ENCODE measurements at regions not wholly inside any gene's neighbourhood (a gene's known extent, or its start where the extent isn't known, plus 50 kb on each side); places are given as distances from the start of the nearest gene placed in this dataset.

DNA sequence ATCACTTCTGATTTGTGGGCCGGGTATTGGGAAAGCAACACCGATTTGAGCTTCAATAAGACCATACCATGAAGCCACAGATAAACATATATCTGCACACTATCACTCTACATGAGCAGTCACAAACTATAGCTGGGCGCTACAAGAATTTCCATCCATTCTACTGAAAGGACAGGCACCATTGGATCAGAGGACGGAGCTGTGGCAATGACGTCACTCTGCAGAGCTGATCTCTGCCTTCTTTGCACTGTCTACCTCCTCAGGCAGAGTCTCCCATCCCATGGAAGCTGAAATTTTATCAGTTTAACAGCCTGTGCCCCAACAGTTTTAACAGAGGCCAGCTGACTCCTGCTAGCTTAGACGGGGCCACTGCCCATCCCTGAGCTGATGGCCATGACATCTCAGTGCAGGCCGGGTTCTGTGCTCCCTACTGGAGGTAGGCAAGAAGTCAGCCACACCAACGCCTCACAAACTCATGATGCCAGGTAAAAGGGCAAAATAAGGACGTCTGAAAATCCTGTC lies 389.6 kb upstream of the SALL3 start:
- intact Hi-C loops (cut with DNase I), result no loop called here
- 81 to 87% methylated on average over 9 of the region's 9 CpGs for WGBS, 2 donors

DNA sequence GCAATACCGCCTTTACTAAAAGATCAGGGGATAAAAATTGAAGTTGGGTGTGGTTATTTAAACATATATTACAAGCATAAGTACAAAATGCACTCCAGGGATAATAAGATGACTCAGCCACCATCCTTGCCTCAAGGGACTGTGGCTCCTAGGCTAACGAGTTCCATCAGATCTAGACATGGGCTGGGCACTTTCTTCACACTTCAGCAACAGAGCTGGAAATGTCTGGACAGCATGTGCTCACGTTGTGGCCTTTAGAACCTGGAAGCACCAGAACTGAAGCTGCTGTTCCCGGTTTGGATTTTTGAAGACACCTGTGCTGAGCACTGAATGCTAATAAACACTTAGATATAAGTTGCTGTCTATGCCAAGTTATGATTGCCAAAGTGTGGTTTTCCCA lies 384.2 kb upstream of the SALL3 start:
- H3K4me1 ChIP-seq, result no peaks in the 10 kb centered on the region
- H3K36me3 ChIP-seq, result no peaks in the 10 kb centered on the region
- no peaks in the 10 kb centered on the region for H3K27me3 ChIP-seq
- peaks cover 0 to 8% (median 2%) of the 10 kb centered on the region in 4 donors for H3K9me3 ChIP-seq
- DNase-seq, result no peak
- H3K27ac ChIP-seq, result no peak overlapping the region
- 70 to 85% methylated on average over 4 of the region's 4 CpGs for WGBS, 2 donors
- intact Hi-C loops (cut with DNase I), result no loop called here
- TF ChIP-seq EP300 (IDR thresholded peaks at IDR 0.05), result no peak
- no peak overlapping the region for H3K4me3 ChIP-seq

More for the DNA sequence above, 389.6 kb upstream of the SALL3 start:
- Histone ChIP-seq H3K4me3 (no peak overlapping the region), H3K27ac (no peak overlapping the region), H3K4me1 (no peaks in the 10 kb centered on the region), H3K36me3 (no peaks in the 10 kb centered on the region), H3K9me3 (peaks cover 0 to 8% (median 5%) of the 10 kb centered on the region in 4 donors), H3K27me3 (no peaks in the 10 kb centered on the region)
- TF ChIP-seq, protein P1, sequence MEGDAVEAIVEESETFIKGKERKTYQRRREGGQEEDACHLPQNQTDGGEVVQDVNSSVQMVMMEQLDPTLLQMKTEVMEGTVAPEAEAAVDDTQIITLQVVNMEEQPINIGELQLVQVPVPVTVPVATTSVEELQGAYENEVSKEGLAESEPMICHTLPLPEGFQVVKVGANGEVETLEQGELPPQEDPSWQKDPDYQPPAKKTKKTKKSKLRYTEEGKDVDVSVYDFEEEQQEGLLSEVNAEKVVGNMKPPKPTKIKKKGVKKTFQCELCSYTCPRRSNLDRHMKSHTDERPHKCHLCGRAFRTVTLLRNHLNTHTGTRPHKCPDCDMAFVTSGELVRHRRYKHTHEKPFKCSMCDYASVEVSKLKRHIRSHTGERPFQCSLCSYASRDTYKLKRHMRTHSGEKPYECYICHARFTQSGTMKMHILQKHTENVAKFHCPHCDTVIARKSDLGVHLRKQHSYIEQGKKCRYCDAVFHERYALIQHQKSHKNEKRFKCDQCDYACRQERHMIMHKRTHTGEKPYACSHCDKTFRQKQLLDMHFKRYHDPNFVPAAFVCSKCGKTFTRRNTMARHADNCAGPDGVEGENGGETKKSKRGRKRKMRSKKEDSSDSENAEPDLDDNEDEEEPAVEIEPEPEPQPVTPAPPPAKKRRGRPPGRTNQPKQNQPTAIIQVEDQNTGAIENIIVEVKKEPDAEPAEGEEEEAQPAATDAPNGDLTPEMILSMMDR (IDR thresholded peaks at IDR 0.05), result no peak
- TF ChIP-seq EP300 (IDR thresholded peaks at IDR 0.05), result no peak
- no peak for TF ChIP-seq POLR2AphosphoS5 (IDR thresholded peaks at IDR 0.05)
- no peak for DNase-seq

DNA sequence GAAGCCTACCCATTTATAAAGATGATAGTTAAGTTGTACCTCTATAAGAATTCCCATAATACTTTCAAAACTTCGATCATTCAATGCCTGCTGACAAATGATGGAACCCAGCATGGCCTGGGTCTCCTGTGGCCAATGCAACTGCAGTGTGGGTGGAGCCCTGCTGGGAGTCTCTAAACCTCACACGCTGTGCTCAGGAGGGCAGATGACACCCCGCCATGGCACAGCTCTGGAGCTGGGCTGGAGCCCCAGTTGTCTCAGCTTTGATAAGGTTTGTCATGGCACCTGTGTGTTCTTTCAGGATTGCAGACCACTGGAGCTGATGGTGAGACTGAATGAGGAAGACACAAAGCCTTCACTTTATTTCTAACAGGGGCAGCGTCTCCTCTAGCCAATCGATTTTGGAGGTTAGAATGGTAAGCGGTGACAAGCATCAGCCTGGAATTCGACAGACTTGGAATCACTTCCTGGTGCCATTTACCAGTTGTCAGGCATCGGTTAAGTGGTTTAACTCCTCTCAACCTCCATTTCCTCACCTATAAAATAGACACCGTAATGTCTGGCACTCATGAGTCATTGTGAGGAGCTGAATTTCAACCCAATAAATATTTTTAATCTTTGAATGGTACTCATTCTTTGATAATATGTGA lies 383.6 kb upstream of the SALL3 start:
- no peak overlapping the region for H3K4me3 ChIP-seq
- intact Hi-C loops (cut with DNase I), result no loop called here
- peaks cover 0 to 8% (median 2%) of the 10 kb centered on the region in 4 donors for H3K9me3 ChIP-seq
- H3K36me3 ChIP-seq, result no peaks in the 10 kb centered on the region
- H3K27ac ChIP-seq, result no peak overlapping the region
- H3K27me3 ChIP-seq, result no peaks in the 10 kb centered on the region
- WGBS, 2 donors, result 77 to 83% methylated on average over 9 of the region's 9 CpGs
- TF ChIP-seq EP300 (IDR thresholded peaks at IDR 0.05) (no peak), POLR2A (IDR thresholded peaks at IDR 0.05) (no peak), POLR2AphosphoS5 (IDR thresholded peaks at IDR 0.05) (no peak)
- TF ChIP-seq, protein P1 (IDR thresholded peaks at IDR 0.05), result no peak
- no peaks in the 10 kb centered on the region for H3K4me1 ChIP-seq
- DNase-seq, result no peak

DNA sequence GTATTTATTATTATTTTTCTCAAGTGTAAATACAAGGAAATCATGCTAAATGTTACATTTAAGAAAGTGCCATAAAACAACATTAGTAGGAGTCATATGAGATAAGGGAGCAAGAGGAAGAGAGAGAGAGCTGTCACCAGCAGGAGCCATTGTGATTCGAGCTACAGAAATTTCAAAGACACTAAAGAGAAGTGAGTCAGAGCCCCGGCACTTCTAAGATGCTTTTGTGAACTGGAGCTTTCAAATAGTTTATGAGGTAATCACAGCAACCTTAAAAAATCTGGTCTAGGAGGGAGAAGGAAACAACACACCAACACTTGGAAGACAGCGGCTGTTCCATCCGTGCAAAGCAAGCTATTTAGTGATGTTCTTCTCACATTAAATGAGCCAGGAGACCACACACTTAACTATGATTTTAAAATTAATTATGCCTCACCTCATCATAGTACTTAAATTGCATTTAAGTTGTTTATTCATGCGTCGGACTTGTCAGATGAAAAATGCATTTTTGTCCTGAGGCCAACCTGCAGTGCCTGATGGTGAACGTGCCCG lies 382.7 kb upstream of the SALL3 start:
- WGBS, 2 donors, result 60 to 65% methylated on average over 8 of the region's 8 CpGs
- TF ChIP-seq POLR2A (IDR thresholded peaks at IDR 0.05) (no peak), POLR2AphosphoS5 (IDR thresholded peaks at IDR 0.05) (no peak), EP300 (IDR thresholded peaks at IDR 0.05) (no peak)
- TF ChIP-seq, protein P1 (IDR thresholded peaks at IDR 0.05), result no peak
- intact Hi-C loops (cut with DNase I), result no loop called here
- no peak overlapping the region for H3K27ac ChIP-seq
- no peak for DNase-seq
- H3K4me1 ChIP-seq, result no peaks in the 10 kb centered on the region
- peaks cover 0 to 8% (median 1%) of the 10 kb centered on the region in 4 donors for H3K9me3 ChIP-seq
- no peak overlapping the region for H3K4me3 ChIP-seq
- no peaks in the 10 kb centered on the region for H3K36me3 ChIP-seq
- no peaks in the 10 kb centered on the region for H3K27me3 ChIP-seq

DNA sequence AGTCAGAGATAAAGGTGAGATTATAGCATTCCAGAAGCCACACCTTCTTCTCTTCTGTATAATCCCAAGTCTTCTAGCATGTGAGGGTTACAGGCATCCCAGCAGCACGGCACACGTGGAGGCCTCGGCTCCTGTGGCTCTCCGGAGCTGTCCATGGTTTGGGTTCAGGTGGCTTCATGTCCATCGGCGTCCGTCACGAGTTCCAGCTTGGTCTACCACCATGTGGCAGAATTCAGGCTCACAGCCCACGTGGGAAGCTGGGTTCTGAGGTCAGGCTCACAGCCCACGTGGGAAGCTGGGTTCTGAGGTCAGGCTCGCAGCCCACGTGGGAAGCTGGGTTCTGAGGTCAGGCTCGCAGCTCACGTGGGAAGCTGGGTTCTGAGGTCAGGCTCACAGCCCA lies 378.3 kb upstream of the SALL3 start:
- Histone ChIP-seq H3K36me3 (no peaks in the 10 kb centered on the region), H3K27me3 (peaks cover 0 to 36% (median 0%) of the 10 kb centered on the region in 3 donors), H3K27ac (no peak overlapping the region), H3K4me3 (no peak overlapping the region), H3K4me1 (no peaks in the 10 kb centered on the region), H3K9me3 (no peaks in the 10 kb centered on the region)
- intact Hi-C loops (cut with DNase I), result no loop called here
- no peak for TF ChIP-seq POLR2A (IDR thresholded peaks at IDR 0.05)
- TF ChIP-seq EP300 (IDR thresholded peaks at IDR 0.05), result no peak
- TF ChIP-seq POLR2AphosphoS5 (IDR thresholded peaks at IDR 0.05), result no peak
- TF ChIP-seq, protein P1 (IDR thresholded peaks at IDR 0.05), result no peak
- 67 to 76% methylated on average over 14 of the region's 14 CpGs for WGBS, 2 donors
- no peak for DNase-seq

All from sigmoid colon (tissue), 6 donors.